SU-DHL-6 (cell line): ENCODE measurements at regions not wholly inside any gene's neighbourhood (a gene's known extent, or its start where the extent isn't known, plus 50 kb on each side); places are given as distances from the start of the nearest gene placed in this dataset.

ENCODE experiments used
- H2AFZ ChIP-seq: fragments of 200-600 bp; sonication (generic); 2 replicates; pipeline ENCODE4 v1.6.1; 2014; ENCODE audit warnings: low read depth, mild to moderate bottlenecking, moderate library complexity, mixed read lengths, antibody characterized with exemption, low read length; ENCODE audit not compliant: severe bottlenecking
- H3F3A ChIP-seq: fragments of 200-600 bp; shearing (Covaris generic); 2 replicates; pipeline ENCODE4 v1.6.0; 2016; ENCODE audit warnings: antibody characterized with exemption, mild to moderate bottlenecking; ENCODE audit not compliant: insufficient read depth
- H3K27ac ChIP-seq: fragments of 200-600 bp; sonication (generic); 2 replicates; pipeline ENCODE4 v1.5.1; 2016; ENCODE audit warnings: low read depth, mild to moderate bottlenecking, low read length, moderate library complexity, mixed read lengths
- H3K27me3 ChIP-seq: fragments of 200-600 bp; sonication (generic), shearing (Covaris generic); 2 replicates; pipeline ENCODE4 v1.6.0; 2014; ENCODE audit warnings: mild to moderate bottlenecking, low read length
- H3K36me3 ChIP-seq: fragments of 200-600 bp; sonication (generic); 2 replicates; pipeline ENCODE4 v1.6.1; 2014; ENCODE audit warnings: mild to moderate bottlenecking, low read length, mixed read lengths
- H3K4me2 ChIP-seq: fragments of 300-600, 200-600 bp; shearing (Covaris generic), sonication (generic); 2 replicates; pipeline ENCODE4 v1.6.0; 2014; ENCODE audit warnings: low read length, low read depth, mild to moderate bottlenecking; ENCODE audit not compliant: poor library complexity, severe bottlenecking
- H3K4me3 ChIP-seq: fragments of 200-600 bp; sonication (generic); 2 replicates; pipeline ENCODE4 v1.5.1; 2014; ENCODE audit warnings: antibody characterized with exemption, low read length, mild to moderate bottlenecking, mixed read lengths; ENCODE audit not compliant: insufficient read depth, poor library complexity, severe bottlenecking
- H3K79me2 ChIP-seq: fragments of 200-600 bp; sonication (generic); 2 replicates; pipeline ENCODE4 v1.6.1; 2014; ENCODE audit warnings: mild to moderate bottlenecking, low read length, moderate library complexity; ENCODE audit not compliant: insufficient read depth
- H3K9ac ChIP-seq: fragments of 200-600 bp; sonication (generic); 2 replicates; pipeline ENCODE4 v1.7.0; 2014; ENCODE audit warnings: mild to moderate bottlenecking, low read length
- H3K9me2 ChIP-seq: fragments of 200-600 bp; sonication (generic); replicated peaks from 2 replicates; pipeline ENCODE4 v1.6.1; 2014; ENCODE audit warnings: low read length; ENCODE audit not compliant: insufficient read depth
- H3K9me3 ChIP-seq: fragments of 200-600 bp; sonication (generic); 2 replicates; pipeline ENCODE4 v1.6.1; 2014; ENCODE audit warnings: low read length, mixed read lengths; ENCODE audit not compliant: insufficient read depth
- H4K20me1 ChIP-seq: fragments of 200-600 bp; sonication (generic); 2 replicates; pipeline ENCODE4 v1.6.1; 2014; ENCODE audit warnings: low read depth, mild to moderate bottlenecking, antibody characterized with exemption, low read length, moderate library complexity, mixed read lengths
- CTCF ChIP-seq: fragments of 200-600 bp; sonication (generic); IDR thresholded peaks from one replicate; pipeline ENCODE4 v1.5.1; 2017; ENCODE audit warnings: antibody characterized with exemption, mild to moderate bottlenecking, low read length, moderate library complexity; ENCODE audit not compliant: insufficient read depth, poor library complexity, severe bottlenecking
- EZH2phosphoT487 ChIP-seq: fragments of 200-600 bp; sonication (generic), shearing (Covaris generic); conservative IDR thresholded peaks from 2 replicates; pipeline ENCODE4 v1.6.1; 2018; ENCODE audit warnings: mild to moderate bottlenecking, antibody characterized with exemption, low read length, moderate library complexity, mixed read lengths

GRCh38 chr13:38090913-38091312 is 221.3 kb upstream of the TRPC4 start:
- Histone ChIP-seq H3K9ac (no peak overlapping the region), H3K27ac (no peak overlapping the region), H4K20me1 (no peaks in the 10 kb centered on the region), H3F3A (no peaks in the 10 kb centered on the region), H2AFZ (no peak overlapping the region), H3K4me3 (no peak overlapping the region), H3K9me3 (peaks cover 8% of the 10 kb centered on the region; the same call in 1 of the 2 replicates), H3K36me3 (no peaks in the 10 kb centered on the region), H3K4me2 (no peak overlapping the region), H3K27me3 (no peaks in the 10 kb centered on the region), H3K79me2 (no peaks in the 10 kb centered on the region), H3K9me2 (no peaks in the 10 kb centered on the region)
- no peak for TF ChIP-seq CTCF
- TF ChIP-seq EZH2phosphoT487 = no peak

DNA sequence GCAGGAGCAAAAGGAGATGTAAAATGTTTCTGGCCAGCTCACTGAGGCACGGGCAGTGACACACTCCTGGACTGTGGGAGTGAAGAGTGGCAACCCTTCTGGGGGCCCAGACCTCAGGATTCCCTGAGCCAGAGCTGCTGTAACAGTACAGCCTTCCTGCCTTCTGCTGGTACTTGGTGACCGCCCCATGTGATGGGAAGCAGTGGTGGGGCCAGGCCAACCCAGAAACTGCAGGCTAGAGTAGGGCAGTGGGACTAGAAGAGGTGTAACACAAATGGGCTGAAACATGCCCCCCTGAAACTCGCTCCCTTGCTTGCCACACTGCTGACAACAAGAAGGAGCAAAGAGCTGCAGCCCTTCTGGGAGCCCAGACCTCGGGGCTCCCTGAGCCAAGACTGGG is 217.1 kb upstream of the TRPC4 start:
- no peaks in the 10 kb centered on the region for H3K9me2 ChIP-seq
- no peak overlapping the region for H3K27ac ChIP-seq
- no peaks in the 10 kb centered on the region for H3K27me3 ChIP-seq
- H3K36me3 ChIP-seq = no peaks in the 10 kb centered on the region
- H3K9me3 ChIP-seq = peaks cover 14% of the 10 kb centered on the region; the same call in 1 of the 2 replicates
- no peaks in the 10 kb centered on the region for H3K79me2 ChIP-seq
- H3F3A ChIP-seq = no peaks in the 10 kb centered on the region
- no peaks in the 10 kb centered on the region for H4K20me1 ChIP-seq
- no peak for TF ChIP-seq CTCF
- no peak for TF ChIP-seq EZH2phosphoT487
- H3K4me2 ChIP-seq = no peak overlapping the region
- H2AFZ ChIP-seq = no peak overlapping the region
- no peak overlapping the region for H3K4me3 ChIP-seq
- no peak overlapping the region for H3K9ac ChIP-seq

DNA sequence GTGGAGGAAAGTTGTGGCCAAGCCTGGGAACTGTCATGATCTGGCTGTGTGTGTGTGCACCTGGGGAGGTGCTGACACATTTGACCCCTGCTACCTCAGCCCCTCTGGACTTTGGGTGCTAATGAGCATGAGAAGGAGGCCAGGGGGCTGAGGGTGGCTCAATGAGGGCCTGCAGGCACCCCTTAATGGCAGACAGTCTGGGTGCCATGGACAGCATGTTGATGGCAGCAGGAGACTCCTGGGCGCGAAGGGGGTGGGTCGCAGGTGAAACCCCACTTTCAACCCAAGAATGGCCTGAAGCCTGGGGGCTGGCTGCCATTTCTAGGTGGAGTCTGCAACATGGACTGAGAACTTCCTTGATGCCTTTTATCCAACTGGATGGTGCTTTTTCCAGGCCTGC is 216.4 kb upstream of the TRPC4 start:
- no peak overlapping the region for H3K4me3 ChIP-seq
- peaks cover 14% of the 10 kb centered on the region; the same call in 1 of the 2 replicates for H3K9me3 ChIP-seq
- H3K27ac ChIP-seq = no peak overlapping the region
- H2AFZ ChIP-seq = no peak overlapping the region
- H3K9me2 ChIP-seq = no peaks in the 10 kb centered on the region
- no peak overlapping the region for H3K4me2 ChIP-seq
- no peaks in the 10 kb centered on the region for H3K36me3 ChIP-seq
- no peaks in the 10 kb centered on the region for H4K20me1 ChIP-seq
- TF ChIP-seq CTCF = no peak
- no peak for TF ChIP-seq EZH2phosphoT487
- no peak overlapping the region for H3K9ac ChIP-seq
- H3F3A ChIP-seq = no peaks in the 10 kb centered on the region
- no peaks in the 10 kb centered on the region for H3K79me2 ChIP-seq
- no peaks in the 10 kb centered on the region for H3K27me3 ChIP-seq
